SK-N-SH (cell line): ENCODE measurements at regions not wholly inside any gene's neighbourhood (a gene's known extent, or its start where the extent isn't known, plus 50 kb on each side); places are given as distances from the start of the nearest gene placed in this dataset.

Source experiments
- CTCF ChIA-PET: fragments of 300-600, 350-600 bp; formaldehyde crosslinking; extraction: SDS; loops from one replicate; lab custom pipeline; 2021; lab: Yijun Ruan, JAX
- POLR2A ChIA-PET: fragments of 350-600 bp; sonication (Branson Sonifier 250); formaldehyde crosslinking; extraction: SDS; loops from one replicate; lab custom pipeline; 2020; ENCODE audit warnings: antibody characterized with exemption, inconsistent platforms; lab: Yijun Ruan, JAX
- DNase-seq: peaks from one replicate; pipeline ENCODE4 v3.0.0; 2012
- H2AFZ ChIP-seq: fragments of 200-600 bp; sonication (generic); 2 replicates; pipeline ENCODE4 v1.8.1; 2016; ENCODE audit warnings: antibody characterized with exemption, mild to moderate bottlenecking, low read depth
- H3F3A ChIP-seq: fragments of 200-600 bp; sonication (generic); replicated peaks from 2 replicates; pipeline ENCODE3; 2016; ENCODE audit warnings: antibody characterized with exemption, mild to moderate bottlenecking; ENCODE audit not compliant: insufficient read depth
- H3K27ac ChIP-seq, 2 experiments: fragments of 200-500 bp in 1 of 2; fragments of 200-600 bp in 1 of 2; sonication (Bioruptor generic) in 1 of 2; sonication (generic), shearing (Covaris generic) in 1 of 2; 2 replicates each; pipeline versions ENCODE4 v1.5.1 to v1.6.1; 2014 to 2016; ENCODE audit warnings: low read depth in 2 of 2, inconsistent platforms in 1 of 2, low read length in 1 of 2, mild to moderate bottlenecking in 1 of 2, mixed read lengths in 1 of 2
- H3K27me3 ChIP-seq: fragments of 200-600 bp; sonication (generic), shearing (Covaris generic); 2 replicates; pipeline ENCODE4 v1.6.1; 2016; ENCODE audit warnings: mixed run types; ENCODE audit not compliant: insufficient read depth
- H3K36me3 ChIP-seq, 2 experiments: fragments of 200-500 bp in 1 of 2; fragments of 200-600 bp in 1 of 2; sonication (Bioruptor generic) in 1 of 2; sonication (generic) in 1 of 2; replicated peaks in 1 of 2; 2 replicates each; pipeline versions ENCODE3 to v1.5.1; 2014 to 2016; ENCODE audit warnings: low read length in 1 of 2, mild to moderate bottlenecking in 1 of 2; ENCODE audit not compliant: insufficient read depth in 2 of 2, control insufficient read depth in 1 of 2
- H3K4me1 ChIP-seq, 2 experiments: fragments of 200-500 bp in 1 of 2; fragments of 200-600 bp in 1 of 2; sonication (Bioruptor generic) in 1 of 2; sonication (generic), shearing (Covaris generic) in 1 of 2; 2 replicates each; pipeline versions ENCODE4 v1.5.1 to v1.6.1; 2014 to 2016; ENCODE audit warnings: low read depth in 1 of 2, low read length in 1 of 2, mixed run types in 1 of 2; ENCODE audit not compliant: insufficient read depth in 2 of 2, control insufficient read depth in 1 of 2
- H3K4me2 ChIP-seq: fragments of 200-600 bp; sonication (generic), shearing (Covaris generic); 2 replicates; pipeline ENCODE4 v1.6.1; 2017; ENCODE audit warnings: mixed run types
- H3K4me3 ChIP-seq, 2 experiments: fragments of 200-500 bp in 1 of 2; fragments of 200-600 bp in 1 of 2; sonication (Bioruptor generic) in 1 of 2; sonication (generic), shearing (Covaris generic) in 1 of 2; 2 replicates each; pipeline versions ENCODE4 v1.5.1 to v1.8.1; 2014 to 2016; ENCODE audit warnings: low read depth in 2 of 2, inconsistent platforms in 1 of 2, low read length in 1 of 2, mild to moderate bottlenecking in 1 of 2, mixed read lengths in 1 of 2, moderate library complexity in 1 of 2
- H3K79me2 ChIP-seq: fragments of 200-600 bp; sonication (generic); 2 replicates; pipeline ENCODE4 v1.8.1; 2017; ENCODE audit warnings: mild to moderate bottlenecking; ENCODE audit not compliant: insufficient read depth
- H3K9ac ChIP-seq: fragments of 200-600 bp; sonication (generic); 2 replicates; pipeline ENCODE4 v1.6.1; 2017; ENCODE audit warnings: mixed run types
- H3K9me2 ChIP-seq: fragments of 200-600 bp; sonication (generic); 2 replicates; pipeline ENCODE4 v1.6.1; 2017; ENCODE audit warnings: mixed run types
- H3K9me3 ChIP-seq: fragments of 200-600 bp; sonication (generic); 2 replicates; pipeline ENCODE4 v1.6.1; 2017; ENCODE audit warnings: mixed run types, mild to moderate bottlenecking, moderate library complexity
- H4K20me1 ChIP-seq: fragments of 200-600 bp; sonication (generic); 2 replicates; pipeline ENCODE4 v1.6.1; 2017; ENCODE audit warnings: mild to moderate bottlenecking, mixed run types; ENCODE audit not compliant: insufficient read depth
- CHD2 ChIP-seq: fragments of 150-350 bp; IDR thresholded peaks from 2 replicates; pipeline ENCODE4 v1.6.1; 2018; ENCODE audit warnings: low read length; ENCODE audit not compliant: partially characterized antibody
- EP300 ChIP-seq, 2 experiments: IDR thresholded peaks; 2 replicates each; pipeline versions ENCODE4 v1.4.0 to v1.6.1; 2012; ENCODE audit warnings: borderline replicate concordance in 1 of 2, low read depth in 1 of 2, low read length in 1 of 2
- EZH2phosphoT487 ChIP-seq: fragments of 200-600 bp; sonication (generic); IDR thresholded peaks from 2 replicates; pipeline ENCODE4 v1.6.1; 2017; ENCODE audit warnings: low read depth, mixed run types, mild to moderate bottlenecking, antibody characterized with exemption, moderate library complexity, borderline replicate concordance
- FOSL2 ChIP-seq: IDR thresholded peaks from 2 replicates; pipeline ENCODE4 v1.4.0; 2012; ENCODE audit warnings: low read depth, mild to moderate bottlenecking, moderate library complexity, borderline replicate concordance
- FOXM1 ChIP-seq: IDR thresholded peaks from 2 replicates; pipeline ENCODE4 v1.4.0; 2012; ENCODE audit warnings: low read depth, mild to moderate bottlenecking
- GABPA ChIP-seq: IDR thresholded peaks from 2 replicates; pipeline ENCODE4 v1.4.0; 2012; ENCODE audit warnings: low read depth, mild to moderate bottlenecking
- GATA2 ChIP-seq: sonication (generic); formaldehyde crosslinking; IDR thresholded peaks from 2 replicates; pipeline ENCODE4 v1.5.0; 2020; ENCODE audit warnings: mild to moderate bottlenecking, missing genetic modification reagents
- RAD21 ChIP-seq: IDR thresholded peaks from 2 replicates; pipeline ENCODE4 v1.6.1; 2012; ENCODE audit warnings: mild to moderate bottlenecking, low read length
- SMC3 ChIP-seq: IDR thresholded peaks from 2 replicates; pipeline ENCODE4 v1.6.1; 2012; ENCODE audit warnings: low read depth, low read length, improper control_type of control experiment
- TAF1 ChIP-seq: IDR thresholded peaks from 2 replicates; pipeline ENCODE4 v1.6.1; 2012; ENCODE audit warnings: low read depth, mild to moderate bottlenecking, low read length, moderate library complexity, borderline replicate concordance
- whole genome bisulfite sequencing: methylation state at CpG from one replicate; pipeline ENCODE4 v1.1.6; 2017; ENCODE audit warnings: low lambda C conversion rate; 5-methylcytosine and 5-hydroxymethylcytosine counted together
- TF ChIP-seq, protein P1 (sequence below): IDR thresholded peaks from 2 replicates; pipeline ENCODE4 v1.4.0; 2012; ENCODE audit warnings: low read depth, borderline replicate concordance
- TF ChIP-seq, protein P2 (sequence below): IDR thresholded peaks from 2 replicates; pipeline ENCODE4 v1.4.0; 2012; ENCODE audit warnings: low read depth
- TF ChIP-seq, protein P3 (sequence below): fragments of 200-600 bp; sonication (generic); IDR thresholded peaks from 2 replicates; pipeline ENCODE4 v1.6.1; 2017; ENCODE audit warnings: antibody characterized with exemption, mild to moderate bottlenecking, moderate library complexity
- TF ChIP-seq, protein P4 (sequence below): IDR thresholded peaks from 2 replicates; pipeline ENCODE4; 2012
- TF ChIP-seq, protein P5 (sequence below): fragments of 150-350 bp; IDR thresholded peaks from 2 replicates; pipeline ENCODE4 v1.6.1; 2017; ENCODE audit warnings: antibody characterized with exemption, low read length, low read depth, borderline replicate concordance

DNA sequence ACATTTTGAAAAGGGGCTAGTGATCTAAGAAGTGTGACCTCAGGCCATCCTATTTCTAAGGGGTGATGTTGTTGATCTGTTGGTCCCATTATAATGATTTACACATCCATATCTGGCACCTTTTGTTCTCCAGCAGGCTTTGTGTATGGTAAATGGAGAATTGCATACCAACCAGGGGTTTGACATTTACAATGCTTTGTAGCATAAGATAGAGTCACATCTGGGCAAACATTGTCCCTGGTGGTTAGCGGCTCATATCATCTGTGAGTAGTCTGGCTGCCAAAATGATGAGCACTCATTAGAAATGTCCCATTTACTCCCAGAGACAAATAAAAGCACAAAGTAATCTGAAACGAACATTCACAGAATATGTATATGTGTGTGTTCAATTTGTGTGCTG lies 1775.5 kb upstream of the CELF4 start:
- WGBS: 55% methylated on average over 2 of the region's 2 CpGs
- Histone ChIP-seq H3K27me3 (no peaks in the 10 kb centered on the region), H3K36me3 (no peaks in the 10 kb centered on the region), H3F3A (no peaks in the 10 kb centered on the region), H4K20me1 (no peaks in the 10 kb centered on the region), H3K9me3 (no peaks in the 10 kb centered on the region), H3K4me2 (no peak overlapping the region), H3K9ac (no peak overlapping the region), H3K79me2 (no peaks in the 10 kb centered on the region), H2AFZ (no peak overlapping the region), H3K27ac (no peak overlapping the region), H3K4me1 (no peaks in the 10 kb centered on the region), H3K9me2 (no peaks in the 10 kb centered on the region), H3K4me3 (no peak overlapping the region)
- ChIA-PET POLR2A (no interaction called here), CTCF (no interaction called here)
- DNase-seq: no peak
- TF ChIP-seq SMC3 (no peak), CHD2 (no peak), FOSL2 (no peak), RAD21 (no peak), EZH2phosphoT487 (no peak), GATA2 (no peak)
- TF ChIP-seq, protein P1, sequence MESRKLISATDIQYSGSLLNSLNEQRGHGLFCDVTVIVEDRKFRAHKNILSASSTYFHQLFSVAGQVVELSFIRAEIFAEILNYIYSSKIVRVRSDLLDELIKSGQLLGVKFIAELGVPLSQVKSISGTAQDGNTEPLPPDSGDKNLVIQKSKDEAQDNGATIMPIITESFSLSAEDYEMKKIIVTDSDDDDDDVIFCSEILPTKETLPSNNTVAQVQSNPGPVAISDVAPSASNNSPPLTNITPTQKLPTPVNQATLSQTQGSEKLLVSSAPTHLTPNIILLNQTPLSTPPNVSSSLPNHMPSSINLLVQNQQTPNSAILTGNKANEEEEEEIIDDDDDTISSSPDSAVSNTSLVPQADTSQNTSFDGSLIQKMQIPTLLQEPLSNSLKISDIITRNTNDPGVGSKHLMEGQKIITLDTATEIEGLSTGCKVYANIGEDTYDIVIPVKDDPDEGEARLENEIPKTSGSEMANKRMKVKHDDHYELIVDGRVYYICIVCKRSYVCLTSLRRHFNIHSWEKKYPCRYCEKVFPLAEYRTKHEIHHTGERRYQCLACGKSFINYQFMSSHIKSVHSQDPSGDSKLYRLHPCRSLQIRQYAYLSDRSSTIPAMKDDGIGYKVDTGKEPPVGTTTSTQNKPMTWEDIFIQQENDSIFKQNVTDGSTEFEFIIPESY: no peak
- TF ChIP-seq, protein P2, sequence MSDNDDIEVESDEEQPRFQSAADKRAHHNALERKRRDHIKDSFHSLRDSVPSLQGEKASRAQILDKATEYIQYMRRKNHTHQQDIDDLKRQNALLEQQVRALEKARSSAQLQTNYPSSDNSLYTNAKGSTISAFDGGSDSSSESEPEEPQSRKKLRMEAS: no peak
- TF ChIP-seq, protein P3, sequence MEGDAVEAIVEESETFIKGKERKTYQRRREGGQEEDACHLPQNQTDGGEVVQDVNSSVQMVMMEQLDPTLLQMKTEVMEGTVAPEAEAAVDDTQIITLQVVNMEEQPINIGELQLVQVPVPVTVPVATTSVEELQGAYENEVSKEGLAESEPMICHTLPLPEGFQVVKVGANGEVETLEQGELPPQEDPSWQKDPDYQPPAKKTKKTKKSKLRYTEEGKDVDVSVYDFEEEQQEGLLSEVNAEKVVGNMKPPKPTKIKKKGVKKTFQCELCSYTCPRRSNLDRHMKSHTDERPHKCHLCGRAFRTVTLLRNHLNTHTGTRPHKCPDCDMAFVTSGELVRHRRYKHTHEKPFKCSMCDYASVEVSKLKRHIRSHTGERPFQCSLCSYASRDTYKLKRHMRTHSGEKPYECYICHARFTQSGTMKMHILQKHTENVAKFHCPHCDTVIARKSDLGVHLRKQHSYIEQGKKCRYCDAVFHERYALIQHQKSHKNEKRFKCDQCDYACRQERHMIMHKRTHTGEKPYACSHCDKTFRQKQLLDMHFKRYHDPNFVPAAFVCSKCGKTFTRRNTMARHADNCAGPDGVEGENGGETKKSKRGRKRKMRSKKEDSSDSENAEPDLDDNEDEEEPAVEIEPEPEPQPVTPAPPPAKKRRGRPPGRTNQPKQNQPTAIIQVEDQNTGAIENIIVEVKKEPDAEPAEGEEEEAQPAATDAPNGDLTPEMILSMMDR: no peak

DNA sequence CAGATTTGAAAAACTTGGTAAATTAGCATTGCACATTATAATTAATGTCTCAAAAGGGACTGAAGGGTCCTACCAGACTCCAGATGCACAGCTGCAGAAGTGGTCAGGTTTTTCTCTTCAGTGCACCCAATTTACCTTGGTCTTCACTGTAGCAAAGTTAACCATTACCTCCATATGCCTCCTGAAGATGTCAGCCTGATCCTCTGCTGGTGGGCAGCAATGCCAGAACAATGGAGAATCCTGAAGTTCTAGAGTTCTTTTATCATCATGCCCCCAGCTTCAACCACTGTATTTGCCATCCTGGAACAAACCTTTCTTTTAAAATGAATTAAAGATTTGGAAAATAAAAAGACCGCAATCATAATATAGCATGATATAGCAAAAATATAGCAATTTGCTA lies 1774.8 kb upstream of the CELF4 start:
- no peaks in the 10 kb centered on the region for H3K4me1 ChIP-seq
- H3K36me3 ChIP-seq: no peaks in the 10 kb centered on the region
- H2AFZ ChIP-seq: no peak overlapping the region
- no peaks in the 10 kb centered on the region for H3F3A ChIP-seq
- H3K79me2 ChIP-seq: no peaks in the 10 kb centered on the region
- no peak overlapping the region for H3K4me2 ChIP-seq
- H3K4me3 ChIP-seq: no peak overlapping the region
- TF ChIP-seq EP300 (IDR thresholded peaks at IDR 0.05; ENCODE audit: borderline replicate concordance in 1 of 2, low read depth in 1 of 2, low read length in 1 of 2): no peak
- no peak for TF ChIP-seq EZH2phosphoT487
- TF ChIP-seq GABPA: no peak
- no peak for TF ChIP-seq FOSL2
- TF ChIP-seq, protein P4, sequence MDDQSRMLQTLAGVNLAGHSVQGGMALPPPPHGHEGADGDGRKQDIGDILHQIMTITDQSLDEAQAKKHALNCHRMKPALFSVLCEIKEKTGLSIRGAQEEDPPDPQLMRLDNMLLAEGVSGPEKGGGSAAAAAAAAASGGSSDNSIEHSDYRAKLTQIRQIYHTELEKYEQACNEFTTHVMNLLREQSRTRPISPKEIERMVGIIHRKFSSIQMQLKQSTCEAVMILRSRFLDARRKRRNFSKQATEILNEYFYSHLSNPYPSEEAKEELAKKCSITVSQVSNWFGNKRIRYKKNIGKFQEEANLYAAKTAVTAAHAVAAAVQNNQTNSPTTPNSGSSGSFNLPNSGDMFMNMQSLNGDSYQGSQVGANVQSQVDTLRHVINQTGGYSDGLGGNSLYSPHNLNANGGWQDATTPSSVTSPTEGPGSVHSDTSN: no peak
- TF ChIP-seq FOXM1: no peak
- TF ChIP-seq, protein P3: no peak
- no peak for TF ChIP-seq TAF1
- TF ChIP-seq, protein P5, sequence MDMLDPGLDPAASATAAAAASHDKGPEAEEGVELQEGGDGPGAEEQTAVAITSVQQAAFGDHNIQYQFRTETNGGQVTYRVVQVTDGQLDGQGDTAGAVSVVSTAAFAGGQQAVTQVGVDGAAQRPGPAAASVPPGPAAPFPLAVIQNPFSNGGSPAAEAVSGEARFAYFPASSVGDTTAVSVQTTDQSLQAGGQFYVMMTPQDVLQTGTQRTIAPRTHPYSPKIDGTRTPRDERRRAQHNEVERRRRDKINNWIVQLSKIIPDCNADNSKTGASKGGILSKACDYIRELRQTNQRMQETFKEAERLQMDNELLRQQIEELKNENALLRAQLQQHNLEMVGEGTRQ: no peak
- TF ChIP-seq, all 33 proteins: peak for 0
- Histone ChIP-seq H3K9me3 (no peaks in the 10 kb centered on the region), H4K20me1 (no peaks in the 10 kb centered on the region), H3K27me3 (no peaks in the 10 kb centered on the region), H3K9me2 (no peaks in the 10 kb centered on the region), H3K9ac (no peak overlapping the region), H3K27ac (no peak overlapping the region)
- POLR2A ChIA-PET: no interaction called here
- no peak for DNase-seq
- 89% methylated on average over 1 of the region's 1 CpG for WGBS
- CTCF ChIA-PET: no interaction called here
